Sigmoid colon (tissue), 3 donors: ENCODE measurements at regions not wholly inside any gene's neighbourhood (a gene's known extent, or its start where the extent isn't known, plus 50 kb on each side); places are given as distances from the start of the nearest gene placed in this dataset.
"Not testable (repeated sequence)": the region's sequence is repeated elsewhere in the genome, so short reads cannot be mapped to it uniquely, and the experiment has no call there.

Experiments used
- CTCF ChIP-seq, 4 experiments: fragments of 450-650 bp in 3 of 4; fragments of 200-600 bp in 1 of 4; IDR thresholded peaks; one replicate each; pipeline ENCODE4 v1.5.1; 2016 to 2019; ENCODE audit warnings: antibody characterized with exemption in 4 of 4, mild to moderate bottlenecking in 3 of 4, moderate library complexity in 2 of 4
- POLR2A ChIP-seq, 2 donors: fragments of 450-650 bp; IDR thresholded peaks; one replicate each; pipeline ENCODE4 v1.6.1; 2016; ENCODE audit warnings: antibody characterized with exemption in 2 of 2, mild to moderate bottlenecking in 2 of 2, moderate library complexity in 2 of 2

GRCh38 chr21:6015422-6016057 lies 4505.8 kb upstream of the TPTE start:
- not testable (repeated sequence) for TF ChIP-seq CTCF, POLR2A (IDR thresholded peaks at IDR 0.05)
